Adrenal gland (tissue), 5 donors: ENCODE measurements at regions not wholly inside any gene's neighbourhood (a gene's known extent, or its start where the extent isn't known, plus 50 kb on each side); places are given as distances from the start of the nearest gene placed in this dataset.

ENCODE experiments used
- CTCF ChIP-seq, 6 experiments: fragments of 450-650 bp in 4 of 6; fragments of 200-600 bp in 2 of 6; sonication (generic) in 1 of 6; IDR thresholded peaks; 1 replicate in 5 of 6; 2 replicates in 1 of 6; pipeline versions ENCODE4 v1.5.1 to v1.8.0; 2016 to 2021; ENCODE audit warnings: antibody characterized with exemption in 6 of 6, mild to moderate bottlenecking in 2 of 6, moderate library complexity in 1 of 6
- POLR2A ChIP-seq, 2 donors: fragments of 450-650 bp; IDR thresholded peaks; one replicate each; pipeline ENCODE4 v1.6.1; 2017; ENCODE audit warnings: antibody characterized with exemption in 2 of 2, mild to moderate bottlenecking in 2 of 2, moderate library complexity in 1 of 2
- donor health status: DM: no; HTN: no; CAD: no.

GRCh38 chr14:101288436-101289229 lies 272.7 kb upstream of the DIO3 start:
- TF ChIP-seq POLR2A (IDR thresholded peaks at IDR 0.05), result no peak
- no peak for TF ChIP-seq CTCF (IDR thresholded peaks at IDR 0.05)
